MCF 10A (cell line): ENCODE measurements at regions not wholly inside any gene's neighbourhood (a gene's known extent, or its start where the extent isn't known, plus 50 kb on each side); places are given as distances from the start of the nearest gene placed in this dataset.
A peak's percentile ranks its signal among the peaks of the same experiment; 100 is the strongest.
"Not testable (repeated sequence)": the region's sequence is repeated elsewhere in the genome, so short reads cannot be mapped to it uniquely, and the experiment has no call there.

Experiments
- BruUV-seq: library from RNA; stranded (reverse); fragments of 400-500 nt; replicated peaks from 2 replicates; lab custom pipeline; 2021; lab: Mats Ljungman, UMichigan
- CTCF ChIA-PET: fragments of 300-600 bp; sonication (Branson Sonifier 250); formaldehyde crosslinking; extraction: SDS; loops from one replicate; lab custom pipeline; 2021; ENCODE audit warnings: antibody characterized with exemption, inconsistent platforms; lab: Yijun Ruan, JAX
- POLR2A ChIA-PET: fragments of 300-600, 350-650 bp; sonication (Branson Sonifier 250); formaldehyde crosslinking; extraction: SDS; loops from one replicate; lab custom pipeline; 2020; ENCODE audit warnings: antibody characterized with exemption, inconsistent platforms; lab: Yijun Ruan, JAX
- DNase-seq: peaks from one replicate; pipeline ENCODE4 v3.0.0-alpha.2; 2018; ENCODE audit not compliant: unreplicated experiment
- H3K27ac Mint-ChIP-seq: one replicate; pipeline ENCODE4 v1.8.0; 2022; ENCODE audit warnings: mild to moderate bottlenecking, low read depth, mixed read lengths; ENCODE audit not compliant: unreplicated experiment
- H3K27me3 Mint-ChIP-seq: one replicate; pipeline ENCODE4 v1.8.0; 2022; ENCODE audit warnings: mixed read lengths; ENCODE audit not compliant: insufficient read depth, unreplicated experiment
- H3K36me3 Mint-ChIP-seq: one replicate; pipeline ENCODE4 v1.8.0; 2022; ENCODE audit warnings: mild to moderate bottlenecking, moderate library complexity, mixed read lengths; ENCODE audit not compliant: insufficient read depth, unreplicated experiment
- H3K4me1 Mint-ChIP-seq: one replicate; pipeline ENCODE4 v1.8.0; 2022; ENCODE audit warnings: mixed read lengths; ENCODE audit not compliant: insufficient read depth, unreplicated experiment
- H3K4me3 Mint-ChIP-seq: one replicate; pipeline ENCODE4 v1.8.0; 2022; ENCODE audit warnings: mild to moderate bottlenecking, moderate library complexity, mixed read lengths; ENCODE audit not compliant: unreplicated experiment
- H3K9me3 Mint-ChIP-seq: one replicate; pipeline ENCODE4 v1.8.0; 2022; ENCODE audit warnings: mixed read lengths; ENCODE audit not compliant: unreplicated experiment
- CTCF ChIP-seq: fragments of 200-600 bp; IDR thresholded peaks from one replicate; pipeline ENCODE4 v1.8.0; 2022; ENCODE audit warnings: antibody characterized with exemption, mild to moderate bottlenecking; ENCODE audit not compliant: unreplicated experiment
- intact Hi-C: fragments of 100-400 bp; cut with micrococcal nuclease; formaldehyde crosslinking; loops from 2 replicates; pipeline ENCODE4 v1.14.1; 2022

- POLR2A ChIA-PET, result interaction anchor here (5.0 kb wide), 1 partner anchor 12 kb away, joined by 36 read pairs; no protein-coding TSS in a partner anchor
- Mint-ChIP-seq H3K4me1 (no peaks in the 10 kb centered on the region), H3K27me3 (no peaks in the 10 kb centered on the region), H3K4me3 (no peak overlapping the region), H3K27ac (no peak overlapping the region), H3K36me3 (no peaks in the 10 kb centered on the region), H3K9me3 (no peaks in the 10 kb centered on the region)
- CTCF ChIA-PET, result interaction anchor here (0.7 to 1.0 kb wide), 2 partner anchors 11 to 13 kb away, joined by 3 to 4 read pairs; no protein-coding TSS in a partner anchor
- BruUV-seq, result no TSS peak
- DNase-seq, result no peak
- no peak for TF ChIP-seq CTCF
- intact Hi-C loops, result no loop called here
Observed at GRCh38 chr4:114252499-114252898, 273.1 kb upstream of the ARSJ start.

GRCh38 chr4:114257501-114257900 lies 278.1 kb upstream of the ARSJ start:
- POLR2A ChIA-PET, result no interaction called here
- TF ChIP-seq CTCF, result no peak
- no peaks in the 10 kb centered on the region for H3K9me3 Mint-ChIP-seq
- H3K27me3 Mint-ChIP-seq, result no peaks in the 10 kb centered on the region
- DNase-seq, result no peak
- CTCF ChIA-PET, result interaction anchor here (0.6 kb wide), 1 partner anchor 696 kb away, joined by 3 read pairs; no protein-coding TSS in a partner anchor
- intact Hi-C loops, result no loop called here
- H3K4me1 Mint-ChIP-seq, result no peaks in the 10 kb centered on the region
- no peaks in the 10 kb centered on the region for H3K36me3 Mint-ChIP-seq
- no peak overlapping the region for H3K27ac Mint-ChIP-seq
- no TSS peak for BruUV-seq
- H3K4me3 Mint-ChIP-seq, result no peak overlapping the region

GRCh38 chr4:114262421-114262820 lies 283.0 kb upstream of the ARSJ start:
- H3K36me3 Mint-ChIP-seq, H3K4me3 Mint-ChIP-seq, H3K27ac Mint-ChIP-seq, H3K27me3 Mint-ChIP-seq, H3K9me3 Mint-ChIP-seq, DNase-seq, intact Hi-C loops, BruUV-seq: not testable (repeated sequence)
- POLR2A ChIA-PET, result interaction anchor here (1.2 to 3.4 kb wide), 2 partner anchors 10 kb away, joined by 4 to 36 read pairs; no protein-coding TSS in a partner anchor
- CTCF ChIA-PET, result interaction anchor here (0.8 kb wide), 1 partner anchor 192 kb away, joined by 3 read pairs; no protein-coding TSS in a partner anchor
- peaks cover 22% of the 10 kb centered on the region for H3K4me1 Mint-ChIP-seq

- no peaks in the 10 kb centered on the region for H3K36me3 Mint-ChIP-seq
- H3K4me3 Mint-ChIP-seq, result no peak overlapping the region
- BruUV-seq, result no TSS peak
- POLR2A ChIA-PET, result interaction anchor here (0.9 to 3.4 kb wide), 6 partner anchors 10 to 503 kb away, joined by 3 to 36 read pairs (median 4); partner anchors contain the start of gene ARSJ
- peak overlapping the region; percentile 83 for H3K27ac Mint-ChIP-seq
- H3K4me1 Mint-ChIP-seq, result peaks cover 25% of the 10 kb centered on the region
- CTCF ChIA-PET, result interaction anchor here (0.5 to 1.0 kb wide), 3 partner anchors 11 to 193 kb away, joined by 3 to 4 read pairs (median 3); no protein-coding TSS in a partner anchor
- intact Hi-C loops, result loop anchor here (1.0 kb wide), 1 partner anchor 10 kb away; no protein-coding TSS in a partner anchor
- H3K9me3 Mint-ChIP-seq, result no peaks in the 10 kb centered on the region
- H3K27me3 Mint-ChIP-seq, result no peaks in the 10 kb centered on the region
- peak; percentile 28 for DNase-seq
- no peak for TF ChIP-seq CTCF
Observed at GRCh38 chr4:114263233-114263632, 283.8 kb upstream of the ARSJ start.
